Stimulated activated memory B cell treated with anti-CD40 and anti-IgM and Interleukin-4, amounts not matched to agents 10 μg/mL and 1 μg/mL and 100 μg/mL, for 72 hours (primary cell): ENCODE measurements at regions not wholly inside any gene's neighbourhood (a gene's known extent, or its start where the extent isn't known, plus 50 kb on each side); places are given as distances from the start of the nearest gene placed in this dataset.

Experiments used
- ATAC-seq: fragments of 150-1000 bp; cut with Tn5 transposase; 2 replicates; pipeline ENCODE4 v1.10.0; 2021
- H3K27ac Mint-ChIP-seq: one replicate; pipeline ENCODE4 v1.8.0; 2022; ENCODE audit warnings: mild to moderate bottlenecking, mixed read lengths
- H3K27me3 Mint-ChIP-seq: one replicate; pipeline ENCODE4 v1.8.0; 2022; ENCODE audit warnings: mixed read lengths
- H3K36me3 Mint-ChIP-seq: one replicate; pipeline ENCODE4 v1.8.0; 2022; ENCODE audit warnings: mixed read lengths
- H3K4me1 Mint-ChIP-seq: one replicate; pipeline ENCODE4 v1.8.0; 2022; ENCODE audit warnings: mixed read lengths
- H3K4me3 Mint-ChIP-seq: one replicate; pipeline ENCODE4 v1.8.0; 2022; ENCODE audit warnings: mild to moderate bottlenecking, moderate library complexity, mixed read lengths
- H3K9me3 Mint-ChIP-seq: one replicate; pipeline ENCODE4 v1.8.0; 2022; ENCODE audit warnings: mixed read lengths

DNA sequence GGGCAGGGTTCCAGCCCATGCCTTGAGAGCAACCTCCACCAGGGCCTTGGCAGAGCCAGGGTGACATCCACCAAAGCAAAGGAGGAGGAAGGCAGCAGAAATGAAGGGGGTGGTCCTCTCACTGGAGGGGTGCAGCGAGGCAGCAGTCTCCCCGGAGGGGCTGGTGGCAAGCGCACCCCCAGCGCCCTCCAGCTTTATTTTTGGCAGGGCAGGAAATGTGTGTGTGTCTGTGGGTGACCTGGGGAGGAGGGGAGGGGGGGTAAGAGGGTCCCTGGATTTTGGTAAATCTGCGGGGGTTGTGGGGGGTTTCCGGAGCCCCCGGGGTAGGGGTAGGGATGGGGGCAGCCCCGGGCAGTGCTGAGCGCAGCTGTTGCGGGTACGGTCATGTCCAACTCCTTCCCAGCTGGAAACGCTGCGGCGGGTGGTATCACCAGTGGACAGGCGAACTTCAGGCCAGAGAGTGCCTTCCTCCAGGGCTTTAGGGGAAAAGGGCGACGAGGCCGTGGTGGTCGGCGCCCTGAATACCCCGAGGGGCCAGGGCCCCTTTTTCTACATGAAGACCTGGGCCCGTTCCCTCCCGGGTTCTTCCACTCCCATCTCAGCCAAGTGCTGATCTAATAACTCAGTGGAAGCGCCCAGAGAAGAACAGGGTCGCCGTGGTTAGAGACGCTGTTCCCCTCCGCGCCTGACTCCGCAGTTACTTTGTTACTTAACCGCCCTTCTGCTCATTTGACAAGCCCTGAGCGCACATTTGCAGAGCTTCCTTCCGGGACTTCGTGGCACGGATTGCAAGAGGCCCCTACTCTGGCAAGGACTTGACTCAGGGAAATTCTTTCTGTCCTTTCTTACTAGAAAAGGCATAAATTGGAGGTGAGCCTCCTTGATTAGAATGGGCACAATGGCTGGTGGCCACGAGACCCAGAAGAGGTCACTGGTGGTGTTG is 55.2 kb downstream of the FOS start:
- ATAC-seq: peak; percentile 79
- Mint-ChIP-seq H3K27me3 (peaks cover 27% of the 10 kb centered on the region), H3K27ac (peak overlapping the region; percentile 79), H3K4me1 (peaks cover 27% of the 10 kb centered on the region), H3K9me3 (no peaks in the 10 kb centered on the region), H3K36me3 (no peaks in the 10 kb centered on the region), H3K4me3 (peak overlapping the region; percentile 71)

DNA sequence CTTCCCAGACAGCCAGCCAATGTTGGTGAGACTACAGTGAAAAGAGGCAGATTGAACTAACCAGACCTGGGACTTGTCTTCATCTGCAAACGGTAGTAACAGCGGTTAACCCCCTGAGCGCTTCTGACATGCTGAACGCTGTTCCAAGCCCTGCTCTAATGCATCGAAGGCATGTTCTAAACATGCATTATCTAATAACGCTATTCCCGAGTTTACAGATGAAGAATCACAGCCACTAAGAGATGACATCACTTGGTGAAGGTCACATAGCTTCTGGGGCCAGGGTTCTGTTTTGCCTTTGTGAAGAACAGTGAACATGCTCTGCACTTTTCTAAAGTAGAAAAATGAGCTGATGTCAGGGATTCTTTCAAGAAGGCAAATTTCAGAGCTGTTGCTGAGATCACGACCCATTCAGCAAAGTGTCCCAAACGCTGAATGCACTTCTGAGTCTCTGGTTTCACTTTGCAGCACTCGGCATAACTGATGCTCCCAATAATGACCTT is 56.0 kb downstream of the FOS start:
- no peaks in the 10 kb centered on the region for H3K9me3 Mint-ChIP-seq

DNA sequence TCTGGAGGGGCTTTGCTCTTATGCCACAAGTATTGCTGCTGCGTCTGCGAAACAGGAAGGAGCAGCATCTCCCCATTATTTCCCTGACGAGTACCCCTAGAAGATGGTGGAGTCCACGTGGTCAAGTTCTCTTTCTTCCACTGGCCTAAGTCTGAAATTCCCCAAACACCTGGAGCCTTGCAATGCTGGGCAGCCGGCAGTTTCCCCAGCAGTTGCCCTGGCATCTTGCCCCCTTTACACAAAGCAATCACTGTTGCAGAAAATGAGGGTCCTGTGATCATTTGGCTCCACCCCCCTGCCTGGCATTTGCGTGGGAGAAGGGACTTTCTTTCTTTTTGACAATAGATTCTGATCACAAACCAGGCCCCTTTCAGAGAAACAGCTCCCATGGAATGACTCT is 56.9 kb downstream of the FOS start:
- peak overlapping the region; percentile 79 for H3K27ac Mint-ChIP-seq
- peaks cover 16% of the 10 kb centered on the region for H3K27me3 Mint-ChIP-seq
- H3K4me1 Mint-ChIP-seq: peaks cover 28% of the 10 kb centered on the region
- ATAC-seq: no peak
- H3K36me3 Mint-ChIP-seq: no peaks in the 10 kb centered on the region
- peak overlapping the region; percentile 59 for H3K4me3 Mint-ChIP-seq
- no peaks in the 10 kb centered on the region for H3K9me3 Mint-ChIP-seq

More for the DNA sequence above, 56.0 kb downstream of the FOS start:
- H3K27me3 Mint-ChIP-seq: peaks cover 20% of the 10 kb centered on the region
- H3K4me3 Mint-ChIP-seq: peak overlapping the region; percentile 64
- peak overlapping the region; percentile 79 for H3K27ac Mint-ChIP-seq
- ATAC-seq: peak; percentile 7
- peaks cover 27% of the 10 kb centered on the region for H3K4me1 Mint-ChIP-seq
- H3K36me3 Mint-ChIP-seq: no peaks in the 10 kb centered on the region

DNA sequence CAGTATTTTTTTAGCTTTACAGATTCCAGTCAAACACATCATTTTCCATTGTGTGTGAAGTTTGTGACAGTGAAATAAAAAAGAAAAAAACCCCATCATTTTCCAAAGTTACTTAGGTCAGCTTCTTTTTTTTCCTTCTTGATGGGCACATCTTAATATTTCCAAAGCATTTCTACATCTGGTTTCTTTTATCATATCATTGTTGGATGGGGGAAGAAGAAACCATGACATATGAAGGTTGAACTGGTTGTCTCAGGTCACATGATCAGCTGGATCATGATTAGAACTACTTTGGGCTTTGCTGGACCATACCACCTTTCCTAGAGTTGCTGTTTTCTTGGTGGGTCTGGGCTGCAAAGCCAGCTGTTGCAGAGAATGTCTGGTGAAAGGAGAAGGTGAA is 59.8 kb downstream of the FOS start:
- ATAC-seq: no peak
- H3K9me3 Mint-ChIP-seq: no peaks in the 10 kb centered on the region
- no peak overlapping the region for H3K4me3 Mint-ChIP-seq

DNA sequence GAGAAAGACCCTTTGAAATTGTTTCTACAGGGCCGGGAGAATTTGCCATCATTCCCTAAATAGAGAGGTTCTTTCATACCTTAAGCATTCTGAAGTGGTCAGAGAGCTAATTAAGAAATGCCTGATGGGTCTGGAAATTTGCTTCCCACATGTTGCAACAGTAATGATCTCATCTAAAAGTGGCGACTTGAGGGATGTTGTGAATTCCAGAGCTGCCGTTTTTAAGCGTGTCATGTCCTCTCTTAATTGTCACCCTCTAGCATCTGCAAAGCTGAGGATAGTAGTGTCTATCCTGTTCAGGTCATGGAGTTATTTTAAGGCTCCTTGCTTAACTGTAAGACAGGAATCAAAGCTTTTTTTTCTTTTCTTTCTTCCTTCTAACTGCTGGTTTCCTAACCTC is 60.4 kb downstream of the FOS start:
- no peaks in the 10 kb centered on the region for H3K36me3 Mint-ChIP-seq
- H3K4me1 Mint-ChIP-seq: peaks cover 46% of the 10 kb centered on the region
- no peaks in the 10 kb centered on the region for H3K9me3 Mint-ChIP-seq
- no peak for ATAC-seq
- H3K27ac Mint-ChIP-seq: no peak overlapping the region
- H3K27me3 Mint-ChIP-seq: no peaks in the 10 kb centered on the region
- H3K4me3 Mint-ChIP-seq: no peak overlapping the region

More for the DNA sequence above, 59.8 kb downstream of the FOS start:
- H3K4me1 Mint-ChIP-seq: peaks cover 46% of the 10 kb centered on the region
- peaks cover 4% of the 10 kb centered on the region for H3K27me3 Mint-ChIP-seq
- H3K27ac Mint-ChIP-seq: no peak overlapping the region
- H3K36me3 Mint-ChIP-seq: no peaks in the 10 kb centered on the region

DNA sequence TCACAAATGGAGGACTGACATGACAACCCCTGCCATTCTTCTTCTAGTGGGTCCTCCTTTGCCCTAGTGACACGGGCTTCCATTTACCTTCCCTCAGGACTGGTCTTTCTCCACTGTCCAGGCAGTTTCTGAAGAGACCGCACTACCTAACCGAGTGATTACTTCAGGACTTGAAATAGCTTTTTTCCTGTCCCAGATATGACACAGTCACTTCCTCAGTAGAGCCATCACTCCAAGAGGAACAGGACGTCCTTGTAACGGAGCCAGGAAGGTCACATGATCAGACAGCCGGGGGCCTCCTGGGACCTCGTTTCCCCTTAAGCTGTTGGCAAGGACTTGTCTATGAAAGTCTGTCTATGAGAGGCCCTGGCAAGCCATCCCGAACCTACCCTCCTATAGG is 62.3 kb downstream of the FOS start:
- H3K4me3 Mint-ChIP-seq: no peak overlapping the region
- no peaks in the 10 kb centered on the region for H3K36me3 Mint-ChIP-seq
- peaks cover 35% of the 10 kb centered on the region for H3K4me1 Mint-ChIP-seq
- H3K27ac Mint-ChIP-seq: no peak overlapping the region
- ATAC-seq: no peak
- H3K27me3 Mint-ChIP-seq: no peaks in the 10 kb centered on the region
- no peaks in the 10 kb centered on the region for H3K9me3 Mint-ChIP-seq

DNA sequence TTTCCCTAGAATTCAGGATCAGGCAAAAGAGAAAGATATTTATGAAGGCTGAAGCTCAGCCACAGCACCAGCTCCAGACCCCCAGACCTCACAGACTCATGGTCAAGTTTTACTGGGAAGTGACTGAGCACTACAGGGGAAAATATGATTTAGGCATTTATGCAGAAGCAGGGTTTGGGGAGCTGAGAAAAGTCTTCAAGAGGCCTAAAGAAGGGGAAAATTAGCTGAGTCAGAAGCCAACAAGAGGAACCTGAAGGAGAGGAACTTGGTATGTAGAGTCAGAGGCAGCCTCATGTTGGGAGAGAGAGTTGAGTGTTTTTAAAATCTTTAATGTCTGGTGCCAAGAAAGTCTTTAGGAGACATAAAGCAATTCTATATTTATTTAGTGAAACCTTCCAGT is 63.0 kb downstream of the FOS start:
- Mint-ChIP-seq H3K4me1 (peaks cover 35% of the 10 kb centered on the region), H3K27ac (peak overlapping the region; percentile 10), H3K4me3 (no peak overlapping the region), H3K27me3 (no peaks in the 10 kb centered on the region), H3K9me3 (no peaks in the 10 kb centered on the region), H3K36me3 (no peaks in the 10 kb centered on the region)
- ATAC-seq: peak; percentile 60

DNA sequence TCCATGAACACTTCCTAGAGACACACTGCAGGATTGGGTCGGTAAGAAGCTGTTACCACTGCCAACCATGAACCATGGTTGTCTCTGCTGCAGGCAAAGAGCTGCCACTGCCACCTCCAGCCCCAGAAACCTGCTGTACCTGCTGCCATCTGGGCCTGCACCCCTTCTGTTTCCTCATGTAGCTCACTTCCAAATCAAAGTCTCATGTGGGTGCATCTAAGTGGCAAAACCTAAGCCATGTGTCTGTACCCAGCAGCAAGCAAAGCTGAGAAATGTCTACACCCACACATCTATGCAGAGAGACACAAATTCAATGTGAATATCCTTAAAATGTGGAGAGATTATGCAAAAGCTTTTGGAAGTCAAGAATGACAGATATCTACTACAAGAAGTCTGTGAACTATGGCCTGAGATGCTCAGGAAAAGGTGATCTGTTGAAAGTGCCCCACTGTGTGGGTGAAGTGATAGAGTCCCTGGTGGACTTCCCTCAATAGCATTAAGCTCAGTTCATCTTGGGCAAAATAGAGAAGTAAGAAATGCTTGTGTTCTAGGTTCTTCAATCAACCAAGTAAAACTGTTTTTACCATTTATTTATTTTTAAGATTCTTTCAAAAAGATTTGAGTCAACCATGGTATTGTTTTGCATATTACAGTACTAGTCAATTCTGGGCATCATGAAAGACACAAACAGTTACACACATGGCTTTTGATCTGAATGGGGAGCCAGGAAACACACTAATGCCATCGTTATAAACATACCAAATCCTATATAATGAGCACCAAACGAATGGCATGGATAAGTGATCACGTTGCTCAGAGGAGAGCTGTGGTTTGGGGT is 64.4 kb downstream of the FOS start:
- ATAC-seq: peak; percentile 91
- H3K4me1 Mint-ChIP-seq: peaks cover 35% of the 10 kb centered on the region
- no peaks in the 10 kb centered on the region for H3K27me3 Mint-ChIP-seq
- H3K9me3 Mint-ChIP-seq: no peaks in the 10 kb centered on the region
- H3K36me3 Mint-ChIP-seq: no peaks in the 10 kb centered on the region
- peak overlapping the region; percentile 60 for H3K27ac Mint-ChIP-seq
- H3K4me3 Mint-ChIP-seq: no peak overlapping the region

DNA sequence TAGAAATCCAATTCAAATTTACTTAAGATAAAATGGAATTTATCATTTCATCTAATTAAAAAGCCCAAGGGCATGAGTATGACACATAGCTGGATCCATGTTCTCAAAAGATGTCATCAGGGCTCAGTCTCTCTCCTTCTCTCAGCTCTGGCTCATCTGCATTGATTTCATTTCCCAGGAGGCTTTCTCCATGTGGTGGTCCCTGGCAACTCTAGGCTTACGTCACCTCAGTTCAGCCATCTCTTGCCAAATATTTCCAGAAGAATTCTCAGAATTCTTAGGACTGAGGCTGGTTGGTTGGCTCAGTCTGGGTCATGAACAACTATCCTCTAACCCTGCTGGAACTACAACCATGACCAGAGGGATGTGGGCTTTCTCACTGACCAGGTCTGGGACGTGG is 65.3 kb downstream of the FOS start:
- no peak for ATAC-seq
- no peaks in the 10 kb centered on the region for H3K27me3 Mint-ChIP-seq
- H3K9me3 Mint-ChIP-seq: no peaks in the 10 kb centered on the region
- H3K36me3 Mint-ChIP-seq: no peaks in the 10 kb centered on the region
- peaks cover 35% of the 10 kb centered on the region for H3K4me1 Mint-ChIP-seq
- H3K4me3 Mint-ChIP-seq: no peak overlapping the region
- H3K27ac Mint-ChIP-seq: peak overlapping the region; percentile 60

DNA sequence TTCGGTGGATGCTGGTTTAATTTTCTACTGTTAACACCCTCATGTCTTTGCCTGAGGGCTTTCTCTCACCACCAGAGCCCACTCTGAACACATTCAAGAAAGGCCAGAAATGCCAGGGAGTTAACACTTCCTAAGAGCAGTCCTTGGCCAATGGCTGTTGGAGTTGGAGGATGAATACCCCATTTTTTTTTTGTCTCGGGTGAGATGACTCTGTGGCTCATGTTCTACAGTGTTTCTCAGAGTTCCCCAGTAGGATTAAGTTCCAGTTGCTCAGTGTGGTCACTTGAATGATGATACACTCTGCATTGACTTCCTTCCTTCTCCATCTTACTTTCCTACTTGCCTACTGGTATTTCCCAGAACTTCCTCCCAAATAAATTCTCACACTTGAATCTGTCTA is 65.8 kb downstream of the FOS start:
- H3K36me3 Mint-ChIP-seq: no peaks in the 10 kb centered on the region
- no peak overlapping the region for H3K4me3 Mint-ChIP-seq
- H3K27ac Mint-ChIP-seq: no peak overlapping the region
- H3K9me3 Mint-ChIP-seq: no peaks in the 10 kb centered on the region
- no peak for ATAC-seq
- no peaks in the 10 kb centered on the region for H3K27me3 Mint-ChIP-seq
- H3K4me1 Mint-ChIP-seq: peaks cover 35% of the 10 kb centered on the region

DNA sequence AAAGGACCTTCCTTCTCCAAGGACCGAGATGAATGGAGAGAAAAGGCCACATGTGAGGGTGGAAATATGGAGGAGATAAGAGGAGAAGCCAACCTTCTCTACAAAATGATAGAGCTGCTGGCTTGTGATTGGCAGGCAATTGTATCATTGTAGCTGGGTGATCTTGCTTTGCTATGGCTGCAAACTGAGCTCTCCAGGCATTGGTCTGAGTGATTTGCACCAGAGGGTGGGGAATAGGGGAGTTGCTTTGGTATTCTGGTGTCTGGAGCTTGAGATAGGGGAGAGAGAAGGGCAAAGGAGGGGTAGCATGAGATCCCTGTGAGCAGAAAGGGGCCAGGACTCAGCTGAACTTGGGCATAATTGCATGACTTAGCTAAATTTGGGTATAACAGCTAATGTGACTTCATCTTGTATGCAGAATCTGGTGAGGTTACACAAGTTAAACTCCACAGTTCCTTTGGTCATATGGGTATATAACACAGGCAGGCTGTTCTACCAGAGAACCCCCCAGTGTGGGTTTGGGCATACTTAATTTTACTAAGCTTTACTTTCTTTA is 72.0 kb downstream of the FOS start:
- Mint-ChIP-seq H3K9me3 (peaks cover 3% of the 10 kb centered on the region), H3K27ac (no peak overlapping the region), H3K27me3 (no peaks in the 10 kb centered on the region), H3K4me3 (no peak overlapping the region), H3K4me1 (no peaks in the 10 kb centered on the region), H3K36me3 (no peaks in the 10 kb centered on the region)
- ATAC-seq: no peak

DNA sequence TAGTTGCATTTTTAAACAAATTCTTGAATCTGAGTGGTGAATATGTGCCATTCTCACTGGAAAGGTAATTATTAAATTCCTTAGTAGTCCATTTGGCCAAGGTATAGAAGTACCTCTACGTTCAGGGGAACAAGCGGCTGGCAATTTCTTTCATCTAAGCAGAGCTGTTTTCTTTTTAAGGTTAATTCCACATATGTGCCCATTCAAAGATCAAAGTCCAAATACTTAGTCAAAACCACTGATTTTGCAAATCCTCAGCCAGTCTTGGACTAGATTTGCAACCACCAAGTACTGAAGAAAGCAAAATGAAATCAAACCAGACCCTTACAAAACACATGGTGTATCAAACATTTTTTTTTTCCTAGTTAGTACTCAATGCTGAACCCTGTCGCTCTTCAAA is 68.7 kb upstream of the JDP2 start:
- no peak for ATAC-seq
- H3K4me3 Mint-ChIP-seq: no peak overlapping the region
- H3K27me3 Mint-ChIP-seq: no peaks in the 10 kb centered on the region
- no peak overlapping the region for H3K27ac Mint-ChIP-seq
- H3K36me3 Mint-ChIP-seq: no peaks in the 10 kb centered on the region
- H3K4me1 Mint-ChIP-seq: peaks cover 6% of the 10 kb centered on the region
- H3K9me3 Mint-ChIP-seq: no peaks in the 10 kb centered on the region

DNA sequence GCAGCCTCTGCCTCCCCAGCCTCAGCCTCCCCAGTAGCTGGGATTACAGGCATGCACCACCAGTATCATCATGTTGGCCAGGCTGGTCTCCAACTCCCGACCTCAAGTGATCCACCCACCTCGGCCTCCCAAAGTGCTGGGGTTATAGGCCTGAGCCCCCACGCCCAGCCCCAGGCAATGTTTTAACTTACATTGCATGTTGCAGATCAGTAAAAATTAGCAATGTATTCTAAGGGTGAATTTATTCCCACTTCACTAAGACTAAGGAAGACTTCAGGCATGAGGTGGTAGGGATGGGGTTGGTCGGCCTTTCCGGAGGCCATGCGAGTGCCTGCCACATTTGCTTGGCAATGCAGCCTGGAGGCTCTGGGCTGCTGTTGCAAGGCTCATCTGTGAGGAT is 66.8 kb upstream of the JDP2 start:
- Mint-ChIP-seq H3K27ac (no peak overlapping the region), H3K27me3 (no peaks in the 10 kb centered on the region), H3K4me3 (no peak overlapping the region), H3K36me3 (no peaks in the 10 kb centered on the region), H3K4me1 (peaks cover 8% of the 10 kb centered on the region), H3K9me3 (no peaks in the 10 kb centered on the region)
- no peak for ATAC-seq

DNA sequence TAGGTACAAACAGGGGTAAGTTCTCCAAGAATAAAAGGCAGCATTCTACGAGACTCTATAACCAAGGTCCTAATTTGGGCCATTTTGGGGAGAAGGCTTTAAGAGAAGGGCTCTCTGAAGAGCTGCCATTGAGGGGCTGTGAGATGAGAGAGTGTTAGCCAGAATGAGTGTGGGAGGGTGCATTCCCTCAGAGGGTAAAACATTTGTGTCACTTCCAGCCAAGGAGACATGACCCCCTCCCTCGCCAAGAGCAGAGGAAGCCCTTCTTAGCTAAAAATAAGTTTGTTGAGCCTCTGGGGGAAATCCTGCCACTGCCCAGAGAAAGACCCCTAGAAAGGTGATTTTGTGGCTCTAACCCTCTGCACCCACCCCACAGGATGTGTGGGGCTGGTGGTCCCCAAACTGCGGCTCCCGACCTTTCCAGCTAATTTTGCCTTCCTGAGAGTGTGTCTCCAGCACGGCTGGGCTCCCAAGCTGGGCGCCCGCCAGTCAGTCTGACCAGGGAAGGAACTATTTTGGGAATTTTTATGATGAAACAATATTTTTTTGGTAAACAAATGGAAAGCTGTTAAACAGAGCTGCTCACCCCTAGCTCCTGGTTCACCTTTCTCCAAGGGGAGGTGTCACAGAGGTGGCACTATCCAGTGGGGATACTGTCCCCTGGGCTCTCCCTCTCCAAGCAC is 65.9 kb upstream of the JDP2 start:
- no peaks in the 10 kb centered on the region for H3K27me3 Mint-ChIP-seq
- ATAC-seq: no peak
- H3K9me3 Mint-ChIP-seq: no peaks in the 10 kb centered on the region
- H3K36me3 Mint-ChIP-seq: no peaks in the 10 kb centered on the region
- H3K4me1 Mint-ChIP-seq: peaks cover 8% of the 10 kb centered on the region
- no peak overlapping the region for H3K4me3 Mint-ChIP-seq
- no peak overlapping the region for H3K27ac Mint-ChIP-seq

DNA sequence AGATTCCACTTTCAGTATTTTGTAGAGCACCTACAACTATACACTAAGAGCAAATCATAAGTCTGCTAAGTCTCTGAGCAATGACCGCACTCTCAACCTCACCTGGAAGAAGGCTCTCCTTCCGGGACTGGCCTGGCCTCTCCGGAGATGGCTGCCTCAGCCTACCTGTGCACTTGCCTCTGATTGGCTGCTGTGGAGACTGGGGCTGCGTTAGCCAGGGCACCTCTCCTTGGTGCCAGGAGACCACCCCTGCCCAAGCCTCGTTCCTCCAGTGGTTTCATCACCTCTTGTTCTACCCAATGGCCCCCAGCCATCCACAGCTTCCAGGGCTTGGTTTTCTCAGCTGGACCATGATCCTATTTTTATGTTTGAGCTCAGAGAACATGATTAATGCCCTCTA is 64.7 kb upstream of the JDP2 start:
- Mint-ChIP-seq H3K4me3 (no peak overlapping the region), H3K4me1 (peaks cover 8% of the 10 kb centered on the region), H3K36me3 (no peaks in the 10 kb centered on the region), H3K27ac (no peak overlapping the region), H3K27me3 (no peaks in the 10 kb centered on the region), H3K9me3 (no peaks in the 10 kb centered on the region)
- ATAC-seq: no peak
